GM23248 (cell line): ENCODE measurements at regions not wholly inside any gene's neighbourhood (a gene's known extent, or its start where the extent isn't known, plus 50 kb on each side); places are given as distances from the start of the nearest gene placed in this dataset.

ENCODE experiments used
- DNase-seq: peaks from one replicate; pipeline ENCODE4 v3.0.0-alpha.2; 2015
- H2AFZ ChIP-seq: fragments of 200-600 bp; sonication (generic); 2 replicates; pipeline ENCODE4 v1.6.1; 2016; ENCODE audit warnings: antibody characterized with exemption
- H3F3A ChIP-seq: fragments of 200-600 bp; sonication (generic); 2 replicates; pipeline ENCODE4 v1.6.1; 2016; ENCODE audit warnings: mild to moderate bottlenecking, antibody characterized with exemption, mixed run types; ENCODE audit not compliant: insufficient read depth
- H3K27ac ChIP-seq: fragments of 200-600 bp; sonication (generic); 2 replicates; pipeline ENCODE4 v1.5.1; 2016; ENCODE audit warnings: mild to moderate bottlenecking
- H3K27me3 ChIP-seq: fragments of 200-600 bp; sonication (generic); replicated peaks from 2 replicates; pipeline ENCODE4 v1.6.1; 2016; ENCODE audit warnings: mild to moderate bottlenecking; ENCODE audit not compliant: insufficient read depth
- H3K36me3 ChIP-seq: fragments of 200-600 bp; sonication (generic); 2 replicates; pipeline ENCODE4 v1.6.1; 2016; ENCODE audit warnings: low read depth, mild to moderate bottlenecking
- H3K4me1 ChIP-seq: fragments of 200-600 bp; sonication (generic); 2 replicates; pipeline ENCODE4 v1.6.1; 2016; ENCODE audit warnings: mild to moderate bottlenecking; ENCODE audit not compliant: insufficient read depth
- H3K4me2 ChIP-seq: fragments of 200-600 bp; sonication (generic); one replicate; pipeline ENCODE4 v1.6.1; 2016; ENCODE audit warnings: mild to moderate bottlenecking; ENCODE audit not compliant: unreplicated experiment
- H3K4me3 ChIP-seq: fragments of 200-600 bp; sonication (generic); 2 replicates; pipeline ENCODE4 v1.5.1; 2016; ENCODE audit warnings: mild to moderate bottlenecking
- H3K79me2 ChIP-seq: fragments of 200-600 bp; sonication (generic); 2 replicates; pipeline ENCODE4 v1.6.1; 2016; ENCODE audit warnings: mild to moderate bottlenecking; ENCODE audit not compliant: insufficient read depth
- H3K9ac ChIP-seq: fragments of 200-600 bp; sonication (generic); 2 replicates; pipeline ENCODE4 v1.6.1; 2016; ENCODE audit warnings: mild to moderate bottlenecking
- H3K9me2 ChIP-seq: fragments of 200-600 bp; sonication (generic); 2 replicates; pipeline ENCODE4 v1.6.1; 2016; ENCODE audit warnings: mixed run types, mild to moderate bottlenecking, moderate library complexity; ENCODE audit not compliant: insufficient read depth
- H3K9me3 ChIP-seq: fragments of 200-600 bp; sonication (generic); one replicate; pipeline ENCODE4 v1.6.1; 2017; ENCODE audit warnings: low read depth
- H4K20me1 ChIP-seq: fragments of 200-600 bp; sonication (generic); 2 replicates; pipeline ENCODE4 v1.6.0; 2016; ENCODE audit not compliant: insufficient read depth
- EZH2 ChIP-seq: fragments of 200-600 bp; sonication (generic); IDR thresholded peaks from 2 replicates; pipeline ENCODE4 v1.6.1; 2018; ENCODE audit warnings: antibody characterized with exemption, mild to moderate bottlenecking; ENCODE audit not compliant: insufficient read depth, poor library complexity, severe bottlenecking
- EZH2phosphoT487 ChIP-seq: fragments of 200-600 bp; sonication (generic); IDR thresholded peaks from 2 replicates; pipeline ENCODE4 v1.6.1; 2018; ENCODE audit warnings: antibody characterized with exemption, moderate library complexity, mild to moderate bottlenecking, low read depth; ENCODE audit not compliant: insufficient read depth
- WGBS, 2 experiments: methylation state at CpG; one replicate each; pipeline ENCODE4 v1.1.6; 2015 to 2017; ENCODE audit warnings: low lambda C conversion rate in 2 of 2, low coverage in 1 of 2; ENCODE audit errors: missing lambda C conversion rate in 2 of 2; 5-methylcytosine and 5-hydroxymethylcytosine counted together
- in situ Hi-C: fragments of 300-500 bp; cut with MboI; formaldehyde crosslinking; loops from 2 replicates; pipeline ENCODE4 v1.15.0; 2020

DNA sequence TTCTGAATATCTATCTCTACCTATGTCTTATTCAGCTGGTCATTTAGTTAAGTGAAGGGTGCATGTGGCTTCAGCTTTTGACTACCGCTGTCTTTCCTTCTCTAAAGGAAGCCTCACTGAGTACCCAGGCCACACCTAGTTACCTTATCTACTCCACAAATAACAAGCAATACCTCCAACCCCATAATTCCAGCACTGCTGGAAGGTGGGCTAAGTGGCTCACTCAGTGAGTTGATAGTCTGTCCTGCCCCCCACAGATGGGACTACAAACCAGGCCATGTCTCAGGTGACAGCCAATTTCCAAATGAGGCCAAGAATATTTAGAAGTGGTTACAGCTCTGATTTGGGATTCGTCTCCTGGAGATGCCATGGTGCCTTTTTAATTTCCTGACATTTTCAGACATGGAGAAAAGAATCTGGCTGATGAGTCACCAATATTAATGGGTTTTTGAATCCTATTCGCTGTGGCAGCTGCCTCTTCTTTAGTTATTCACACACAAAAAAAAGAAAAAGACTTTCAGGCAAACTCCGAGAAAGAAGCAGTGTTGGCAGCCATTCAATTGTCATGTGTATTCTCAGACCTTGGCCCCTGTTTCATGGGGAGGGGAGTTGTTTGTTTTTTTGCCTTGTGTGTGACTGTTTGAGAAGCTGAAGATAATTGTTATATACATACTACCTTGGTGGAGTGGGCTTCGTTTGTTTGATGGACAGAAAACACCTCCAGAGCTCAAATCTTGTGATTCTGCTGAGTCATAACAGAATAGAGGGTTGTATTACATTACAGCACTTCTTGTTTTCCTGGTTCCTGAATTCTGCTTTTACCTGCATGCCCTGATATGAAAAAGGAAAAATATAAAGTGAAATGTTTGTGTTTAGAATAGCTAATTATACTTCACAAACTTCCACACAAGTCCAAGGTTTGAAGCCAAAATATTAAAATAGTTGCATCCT, 64.2 kb downstream of the SCG2 start:
- TF ChIP-seq EZH2phosphoT487 (no peak), EZH2 (no peak)
- no peak overlapping the region for H3K4me2 ChIP-seq
- no peaks in the 10 kb centered on the region for H3K9me2 ChIP-seq
- no peak overlapping the region for H2AFZ ChIP-seq
- H3K9me3 ChIP-seq, result no peaks in the 10 kb centered on the region
- 59 to 60% methylated on average over 5 of the region's 5 CpGs for WGBS, 2 experiments
- DNase-seq, result peak; percentile 23
- H3K4me1 ChIP-seq, result peaks cover 6% of the 10 kb centered on the region; the same call in 1 of the 2 replicates
- no peak overlapping the region for H3K9ac ChIP-seq
- H3K27ac ChIP-seq, result no peak overlapping the region
- H3K4me3 ChIP-seq, result no peak overlapping the region
- no peaks in the 10 kb centered on the region for H3K36me3 ChIP-seq
- H4K20me1 ChIP-seq, result no peaks in the 10 kb centered on the region
- H3K79me2 ChIP-seq, result no peaks in the 10 kb centered on the region
- in situ Hi-C loops, result no loop called here
- no peaks in the 10 kb centered on the region for H3F3A ChIP-seq
- H3K27me3 ChIP-seq, result no peaks in the 10 kb centered on the region

DNA sequence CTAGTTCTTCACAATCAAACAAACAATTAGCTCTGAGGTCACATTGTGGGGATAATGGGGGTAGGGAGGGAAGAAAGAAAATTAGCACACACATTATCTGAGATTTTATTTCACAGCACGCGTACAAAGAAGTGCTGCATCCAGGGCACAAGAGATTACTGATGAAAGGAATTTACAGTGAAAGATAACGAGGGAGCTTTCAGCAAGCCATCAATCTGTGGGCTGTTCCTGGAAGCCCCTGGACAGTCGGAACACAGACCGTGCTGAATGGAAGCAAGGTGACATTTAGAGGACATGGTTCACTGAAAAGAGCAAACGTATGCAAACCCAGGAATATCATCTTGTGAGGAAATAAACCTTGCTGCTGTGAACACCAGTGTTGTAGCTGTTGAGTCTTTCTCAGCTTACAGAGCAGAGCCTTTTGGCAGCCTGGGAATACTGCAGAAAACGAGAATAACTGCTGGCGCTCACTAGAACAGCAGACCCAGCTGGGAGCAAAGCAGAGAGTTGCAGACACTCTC, 63.2 kb downstream of the SCG2 start:
- no peak overlapping the region for H3K27ac ChIP-seq
- no peaks in the 10 kb centered on the region for H3F3A ChIP-seq
- H3K79me2 ChIP-seq, result no peaks in the 10 kb centered on the region
- H3K9me2 ChIP-seq, result no peaks in the 10 kb centered on the region
- no peak overlapping the region for H3K4me2 ChIP-seq
- H4K20me1 ChIP-seq, result no peaks in the 10 kb centered on the region
- in situ Hi-C loops, result no loop called here
- H3K36me3 ChIP-seq, result no peaks in the 10 kb centered on the region
- H3K4me3 ChIP-seq, result no peak overlapping the region
- no peak overlapping the region for H3K9ac ChIP-seq
- WGBS, 2 experiments, result 66% methylated on average over 8 of the region's 8 CpGs
- no peaks in the 10 kb centered on the region for H3K9me3 ChIP-seq
- no peak for DNase-seq
- no peak overlapping the region for H2AFZ ChIP-seq
- H3K27me3 ChIP-seq, result no peaks in the 10 kb centered on the region
- TF ChIP-seq EZH2phosphoT487, result no peak
- no peak for TF ChIP-seq EZH2
- peaks cover 6% of the 10 kb centered on the region; the same call in 1 of the 2 replicates for H3K4me1 ChIP-seq

DNA sequence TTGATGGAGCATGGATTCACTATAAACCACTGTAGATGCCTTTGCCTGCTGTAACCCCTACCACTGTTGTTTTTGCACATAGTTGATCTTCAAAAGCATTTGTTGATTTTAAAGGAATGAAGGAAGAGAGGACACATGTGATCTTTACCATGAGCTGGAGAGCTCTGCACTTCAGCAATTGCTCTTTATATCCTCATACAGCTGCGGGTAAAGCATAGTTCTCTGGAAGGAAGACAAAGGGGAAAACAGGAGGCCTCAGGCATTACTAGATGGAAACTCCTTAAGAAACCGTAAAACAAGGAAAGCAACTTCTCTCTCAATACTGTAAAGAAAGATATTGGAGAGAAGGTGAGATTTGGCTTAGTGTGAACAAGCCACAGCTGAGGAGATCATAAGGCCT, 60.6 kb downstream of the SCG2 start:
- Histone ChIP-seq H3K4me2 (no peak overlapping the region), H3K9me2 (no peaks in the 10 kb centered on the region), H3K27me3 (no peaks in the 10 kb centered on the region), H3K4me3 (no peak overlapping the region), H3K36me3 (no peaks in the 10 kb centered on the region), H3K9ac (no peak overlapping the region), H3K9me3 (no peaks in the 10 kb centered on the region), H3K4me1 (peaks cover 6% of the 10 kb centered on the region; the same call in 1 of the 2 replicates), H4K20me1 (no peaks in the 10 kb centered on the region), H3F3A (no peaks in the 10 kb centered on the region), H3K79me2 (no peaks in the 10 kb centered on the region), H3K27ac (no peak overlapping the region), H2AFZ (no peak overlapping the region)
- WGBS, 2 experiments, result 76 to 87% methylated on average over 2 of the region's 2 CpGs
- TF ChIP-seq EZH2phosphoT487 (no peak), EZH2 (no peak)
- in situ Hi-C loops, result no loop called here
- no peak for DNase-seq

DNA sequence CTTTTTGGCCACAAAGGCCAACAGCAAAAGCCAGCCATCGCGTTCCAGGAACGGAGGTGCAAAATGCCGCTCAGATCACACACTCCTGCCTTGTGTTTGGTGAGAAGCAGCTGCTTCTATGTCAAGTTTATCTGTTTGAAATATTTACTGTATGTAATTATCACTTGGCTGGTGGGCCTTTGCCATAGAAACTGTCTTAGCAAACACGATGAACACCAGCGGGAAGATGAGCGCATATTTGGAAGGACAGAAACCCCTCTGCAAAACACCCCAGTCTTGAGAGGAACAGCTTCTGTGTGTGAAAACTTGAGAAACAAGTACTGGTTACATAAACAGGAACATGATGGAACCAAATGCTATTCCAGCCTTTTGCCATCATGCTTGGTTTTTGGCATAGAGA, 59.7 kb downstream of the SCG2 start:
- H3K27me3 ChIP-seq, result no peaks in the 10 kb centered on the region
- H3K4me2 ChIP-seq, result no peak overlapping the region
- no peak overlapping the region for H3K27ac ChIP-seq
- no peaks in the 10 kb centered on the region for H3K9me2 ChIP-seq
- H3K9ac ChIP-seq, result no peak overlapping the region
- H4K20me1 ChIP-seq, result no peaks in the 10 kb centered on the region
- 98 to 99% methylated on average over 7 of the region's 7 CpGs for WGBS, 2 experiments
- H3F3A ChIP-seq, result no peaks in the 10 kb centered on the region
- no peak overlapping the region for H3K4me3 ChIP-seq
- H3K9me3 ChIP-seq, result no peaks in the 10 kb centered on the region
- in situ Hi-C loops, result no loop called here
- no peak overlapping the region for H2AFZ ChIP-seq
- H3K79me2 ChIP-seq, result no peaks in the 10 kb centered on the region
- no peaks in the 10 kb centered on the region for H3K36me3 ChIP-seq
- no peak for DNase-seq
- no peak for TF ChIP-seq EZH2phosphoT487
- TF ChIP-seq EZH2, result no peak
- peaks cover 6% of the 10 kb centered on the region; the same call in 1 of the 2 replicates for H3K4me1 ChIP-seq
